ENCODE measurements at regions not wholly inside any gene's neighbourhood (a gene's known extent, or its start where the extent isn't known, plus 50 kb on each side); places are given as distances from the start of the nearest gene placed in this dataset.

DNA sequence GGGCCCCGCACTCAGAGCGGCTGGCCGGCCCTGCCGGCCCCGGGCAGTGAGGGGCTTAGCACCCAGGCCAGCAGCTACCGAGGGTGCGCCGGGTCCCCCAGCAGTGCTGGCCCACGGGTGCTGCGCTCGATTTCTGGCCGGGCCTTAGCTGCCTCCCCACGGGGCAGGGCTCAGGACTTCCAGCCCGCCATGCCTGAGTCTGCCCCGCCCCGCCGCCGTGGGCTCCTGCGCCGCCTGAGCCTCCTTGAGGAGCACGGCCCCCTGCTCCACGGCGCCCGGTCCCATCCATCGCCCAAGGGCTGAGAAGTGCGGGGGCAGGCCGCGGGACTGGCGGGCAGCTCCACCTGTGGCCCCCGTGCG, 67.9 kb upstream of the AMZ2 start:
- DNase-seq (ENCODE audit: low read depth in 1 of 2, low spot score in 1 of 2) = no peak
- no peak overlapping the region for H3K4me3 ChIP-seq
- H3K4me1 ChIP-seq (ENCODE audit: low read depth) = no peaks in the 10 kb centered on the region
- no peaks in the 10 kb centered on the region for H3K9me3 ChIP-seq (ENCODE audit: low read depth)
- no peaks in the 10 kb centered on the region for H3K27me3 ChIP-seq
- TF ChIP-seq, protein P1, sequence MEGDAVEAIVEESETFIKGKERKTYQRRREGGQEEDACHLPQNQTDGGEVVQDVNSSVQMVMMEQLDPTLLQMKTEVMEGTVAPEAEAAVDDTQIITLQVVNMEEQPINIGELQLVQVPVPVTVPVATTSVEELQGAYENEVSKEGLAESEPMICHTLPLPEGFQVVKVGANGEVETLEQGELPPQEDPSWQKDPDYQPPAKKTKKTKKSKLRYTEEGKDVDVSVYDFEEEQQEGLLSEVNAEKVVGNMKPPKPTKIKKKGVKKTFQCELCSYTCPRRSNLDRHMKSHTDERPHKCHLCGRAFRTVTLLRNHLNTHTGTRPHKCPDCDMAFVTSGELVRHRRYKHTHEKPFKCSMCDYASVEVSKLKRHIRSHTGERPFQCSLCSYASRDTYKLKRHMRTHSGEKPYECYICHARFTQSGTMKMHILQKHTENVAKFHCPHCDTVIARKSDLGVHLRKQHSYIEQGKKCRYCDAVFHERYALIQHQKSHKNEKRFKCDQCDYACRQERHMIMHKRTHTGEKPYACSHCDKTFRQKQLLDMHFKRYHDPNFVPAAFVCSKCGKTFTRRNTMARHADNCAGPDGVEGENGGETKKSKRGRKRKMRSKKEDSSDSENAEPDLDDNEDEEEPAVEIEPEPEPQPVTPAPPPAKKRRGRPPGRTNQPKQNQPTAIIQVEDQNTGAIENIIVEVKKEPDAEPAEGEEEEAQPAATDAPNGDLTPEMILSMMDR (IDR thresholded peaks at IDR 0.05; ENCODE audit: low read depth, low read length) = no peak
- H3K27ac ChIP-seq = no peak overlapping the region
- H3K36me3 ChIP-seq = no peaks in the 10 kb centered on the region

DNA sequence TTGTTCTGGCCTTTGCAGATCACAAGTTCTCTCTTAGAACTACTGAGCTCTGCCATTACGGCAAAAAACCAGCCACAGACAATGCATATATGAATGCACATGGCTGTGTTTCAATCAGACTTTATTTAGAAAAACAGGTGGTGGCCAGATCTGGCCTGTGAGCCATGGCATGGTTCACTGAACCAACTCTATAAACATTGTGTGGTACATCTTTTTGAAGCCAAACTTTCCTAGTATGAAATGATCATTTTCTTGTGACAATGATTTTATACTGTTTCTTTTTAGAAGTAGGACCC, 65.9 kb upstream of the AMZ2 start:
- Histone ChIP-seq H3K4me1 (ENCODE audit: low read depth) (no peaks in the 10 kb centered on the region), H3K27me3 (no peaks in the 10 kb centered on the region), H3K36me3 (no peaks in the 10 kb centered on the region), H3K4me3 (no peak overlapping the region), H3K27ac (no peak overlapping the region), H3K9me3 (ENCODE audit: low read depth) (no peaks in the 10 kb centered on the region)
- DNase-seq (ENCODE audit: low read depth in 1 of 2, low spot score in 1 of 2) = no peak
- TF ChIP-seq, protein P1 (IDR thresholded peaks at IDR 0.05; ENCODE audit: low read depth, low read length) = no peak

DNA sequence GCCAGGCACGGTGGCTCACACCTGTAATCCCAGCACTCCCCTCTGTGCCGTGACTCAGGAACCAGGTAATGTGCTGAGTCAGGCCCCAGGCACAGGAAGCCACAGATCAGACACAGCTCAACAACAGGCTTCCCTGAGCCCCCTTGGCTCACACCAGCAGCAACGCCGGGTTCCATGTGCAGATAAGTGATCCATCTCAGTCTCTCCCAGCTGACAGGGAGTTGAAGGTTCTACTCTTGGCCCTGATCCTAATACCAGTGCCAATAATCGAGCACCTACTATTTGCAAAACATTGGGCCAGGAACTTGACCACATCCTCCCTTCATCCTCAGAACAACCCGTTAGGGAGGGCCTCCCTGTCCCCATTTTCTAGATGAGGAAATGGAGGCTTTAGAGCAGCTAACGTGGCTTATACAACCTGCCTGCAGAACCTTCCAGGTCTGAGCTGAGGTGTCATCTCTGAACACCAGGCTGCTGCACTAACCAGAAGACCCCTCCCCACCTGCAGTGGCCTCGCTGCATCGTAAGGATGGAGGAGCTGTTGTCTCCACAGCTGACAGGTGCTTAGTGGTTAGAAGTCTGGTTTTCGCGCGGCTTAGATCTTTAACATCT, 64.8 kb upstream of the AMZ2 start:
- no peak for DNase-seq (ENCODE audit: low read depth in 1 of 2, low spot score in 1 of 2)
- TF ChIP-seq, protein P1 (IDR thresholded peaks at IDR 0.05; ENCODE audit: low read depth, low read length) = no peak
- Histone ChIP-seq H3K4me3 (no peak overlapping the region), H3K9me3 (ENCODE audit: low read depth) (no peaks in the 10 kb centered on the region), H3K27ac (no peak overlapping the region), H3K4me1 (ENCODE audit: low read depth) (no peaks in the 10 kb centered on the region), H3K36me3 (no peaks in the 10 kb centered on the region), H3K27me3 (peaks cover 7% of the 10 kb centered on the region)

DNA sequence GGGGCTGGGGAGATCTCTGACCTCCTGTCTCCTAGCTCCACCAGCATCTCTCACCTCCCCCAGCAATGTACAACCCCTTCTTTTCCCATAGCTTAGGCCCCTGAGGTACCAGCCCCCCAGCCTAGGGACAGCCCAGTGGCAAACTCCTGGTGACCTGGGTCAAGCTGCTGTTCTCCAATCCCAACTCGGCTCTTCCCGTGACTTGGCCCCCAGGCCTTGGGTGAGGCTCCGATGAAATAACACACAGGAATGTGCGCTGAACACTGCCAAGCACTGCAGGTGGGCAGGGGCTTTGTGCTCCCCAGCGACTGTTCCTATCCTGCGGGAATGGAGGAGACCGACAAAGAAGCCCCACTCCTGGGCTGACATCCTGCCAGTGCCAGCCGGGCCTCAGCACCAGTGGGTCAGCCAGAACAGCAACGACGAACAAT, 63.7 kb upstream of the AMZ2 start:
- TF ChIP-seq, protein P1 (IDR thresholded peaks at IDR 0.05; ENCODE audit: low read depth, low read length) = no peak
- H3K9me3 ChIP-seq (ENCODE audit: low read depth) = no peaks in the 10 kb centered on the region
- DNase-seq (ENCODE audit: low read depth in 1 of 2, low spot score in 1 of 2) = no peak
- peaks cover 11% of the 10 kb centered on the region for H3K27me3 ChIP-seq
- no peaks in the 10 kb centered on the region for H3K4me1 ChIP-seq (ENCODE audit: low read depth)
- H3K4me3 ChIP-seq = no peak overlapping the region
- H3K27ac ChIP-seq = no peak overlapping the region
- H3K36me3 ChIP-seq = no peaks in the 10 kb centered on the region

DNA sequence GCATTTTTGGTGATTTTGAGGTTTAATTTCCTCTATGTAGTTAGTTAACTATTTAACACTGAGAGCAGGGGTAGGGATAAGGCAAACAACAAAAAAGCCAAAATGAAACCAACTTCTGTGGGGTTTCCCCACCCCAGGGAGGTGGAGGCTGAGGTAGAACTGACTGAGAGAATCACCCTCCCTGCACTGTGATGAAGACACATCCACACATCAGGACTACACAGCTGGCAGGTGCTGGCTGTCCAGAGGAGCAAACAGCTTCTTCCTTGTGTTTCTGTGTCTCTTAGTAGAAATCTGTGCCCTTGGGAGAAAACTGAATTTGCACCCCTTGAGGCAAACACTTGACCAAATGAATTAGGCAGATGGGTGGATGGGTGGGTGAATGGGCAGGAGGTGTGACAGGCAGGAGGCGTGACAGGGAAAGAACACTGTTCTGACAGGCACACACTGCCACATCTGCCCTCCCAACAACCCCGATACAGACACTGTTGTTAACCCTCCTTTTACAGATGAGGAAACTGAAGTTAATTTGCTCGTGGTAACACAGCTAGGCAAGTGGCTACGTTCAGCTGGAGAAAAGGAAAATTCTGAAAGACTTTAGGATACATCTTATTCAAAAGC, 62.9 kb upstream of the AMZ2 start:
- DNase-seq (ENCODE audit: low read depth in 1 of 2, low spot score in 1 of 2) = no peak
- H3K4me3 ChIP-seq = no peak overlapping the region

More for the DNA sequence above, 62.9 kb upstream of the AMZ2 start:
- H3K4me1 ChIP-seq (ENCODE audit: low read depth) = no peaks in the 10 kb centered on the region
- no peaks in the 10 kb centered on the region for H3K36me3 ChIP-seq
- no peak overlapping the region for H3K27ac ChIP-seq
- TF ChIP-seq, protein P1 (IDR thresholded peaks at IDR 0.05; ENCODE audit: low read depth, low read length) = no peak
- H3K27me3 ChIP-seq = peaks cover 16% of the 10 kb centered on the region
- no peaks in the 10 kb centered on the region for H3K9me3 ChIP-seq (ENCODE audit: low read depth)
